Hepatocyte (in vitro differentiated cells): ENCODE measurements at regions not wholly inside any gene's neighbourhood (a gene's known extent, or its start where the extent isn't known, plus 50 kb on each side); places are given as distances from the start of the nearest gene placed in this dataset.

Source experiments
- EZH2 ChIP-seq: fragments of 200-600 bp; sonication (generic); IDR thresholded peaks from 2 replicates; pipeline ENCODE4 v1.6.1; 2016; ENCODE audit warnings: antibody characterized with exemption, mild to moderate bottlenecking, borderline replicate concordance
- EZH2phosphoT487 ChIP-seq: fragments of 200-600 bp; sonication (generic); IDR thresholded peaks from one replicate; pipeline ENCODE4 v1.6.1; 2018; ENCODE audit warnings: antibody characterized with exemption, mild to moderate bottlenecking, low read depth, moderate library complexity; ENCODE audit not compliant: unreplicated experiment, severe bottlenecking
- TF ChIP-seq, protein P1 (sequence below): fragments of 200-600 bp; sonication (generic); IDR thresholded peaks from 2 replicates; pipeline ENCODE4 v1.5.1; 2016; ENCODE audit warnings: antibody characterized with exemption, mild to moderate bottlenecking; ENCODE audit not compliant: poor library complexity

DNA sequence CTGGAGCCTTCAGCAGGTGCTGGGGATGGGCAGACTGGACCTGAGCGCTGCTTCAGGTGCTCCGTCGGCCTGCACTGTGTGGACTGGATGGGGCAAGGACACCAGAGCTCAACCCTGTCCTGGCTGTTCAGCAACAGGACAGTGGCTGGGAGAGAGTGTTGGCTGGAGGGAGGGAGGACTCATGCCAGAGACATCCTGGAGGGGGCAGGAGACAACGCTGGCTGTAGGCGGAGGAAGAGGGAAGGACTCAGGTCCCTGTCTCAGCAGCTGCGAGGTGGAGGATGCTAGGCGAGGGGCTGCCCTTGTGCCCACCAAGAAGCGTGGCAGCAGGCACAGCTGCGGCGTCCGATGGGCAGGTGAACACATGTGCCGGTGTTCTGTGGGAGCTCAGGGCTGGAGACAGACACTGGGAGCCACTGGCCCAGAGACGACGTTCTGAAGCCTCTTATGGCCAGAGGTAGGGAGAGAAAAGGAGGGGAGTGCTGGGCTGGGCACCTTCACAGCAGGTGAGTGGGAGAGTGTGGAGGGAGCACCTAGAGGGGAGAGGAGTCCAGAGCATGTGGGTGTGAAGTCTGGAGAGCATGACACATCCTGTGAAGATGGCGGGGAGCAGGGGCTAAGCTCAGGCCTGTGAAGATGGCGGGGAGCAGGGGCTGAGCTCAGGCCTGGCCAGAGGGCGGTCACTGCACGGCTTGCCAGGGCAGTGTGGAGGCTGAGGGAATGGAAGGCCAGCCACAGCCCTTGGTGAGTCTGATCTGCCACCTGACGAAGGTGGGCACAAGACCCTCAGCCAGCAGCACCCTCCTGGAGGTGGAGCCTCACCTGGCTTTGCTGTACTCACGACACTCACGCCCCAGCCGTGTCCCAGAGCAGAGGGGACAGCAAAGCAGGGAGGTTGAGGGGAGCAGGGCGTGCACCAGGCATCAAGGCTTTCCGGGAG is 79.1 kb upstream of the FCN1 start:
- no peak for TF ChIP-seq EZH2
- TF ChIP-seq, protein P1, sequence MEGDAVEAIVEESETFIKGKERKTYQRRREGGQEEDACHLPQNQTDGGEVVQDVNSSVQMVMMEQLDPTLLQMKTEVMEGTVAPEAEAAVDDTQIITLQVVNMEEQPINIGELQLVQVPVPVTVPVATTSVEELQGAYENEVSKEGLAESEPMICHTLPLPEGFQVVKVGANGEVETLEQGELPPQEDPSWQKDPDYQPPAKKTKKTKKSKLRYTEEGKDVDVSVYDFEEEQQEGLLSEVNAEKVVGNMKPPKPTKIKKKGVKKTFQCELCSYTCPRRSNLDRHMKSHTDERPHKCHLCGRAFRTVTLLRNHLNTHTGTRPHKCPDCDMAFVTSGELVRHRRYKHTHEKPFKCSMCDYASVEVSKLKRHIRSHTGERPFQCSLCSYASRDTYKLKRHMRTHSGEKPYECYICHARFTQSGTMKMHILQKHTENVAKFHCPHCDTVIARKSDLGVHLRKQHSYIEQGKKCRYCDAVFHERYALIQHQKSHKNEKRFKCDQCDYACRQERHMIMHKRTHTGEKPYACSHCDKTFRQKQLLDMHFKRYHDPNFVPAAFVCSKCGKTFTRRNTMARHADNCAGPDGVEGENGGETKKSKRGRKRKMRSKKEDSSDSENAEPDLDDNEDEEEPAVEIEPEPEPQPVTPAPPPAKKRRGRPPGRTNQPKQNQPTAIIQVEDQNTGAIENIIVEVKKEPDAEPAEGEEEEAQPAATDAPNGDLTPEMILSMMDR = no peak
- no peak for TF ChIP-seq EZH2phosphoT487
